C1 segment of cervical spinal cord (tissue), 14 donors: ENCODE measurements at regions not wholly inside any gene's neighbourhood (a gene's known extent, or its start where the extent isn't known, plus 50 kb on each side); places are given as distances from the start of the nearest gene placed in this dataset.
"Not testable (repeated sequence)": the region's sequence is repeated elsewhere in the genome, so short reads cannot be mapped to it uniquely, and the experiment has no call there.

Source experiments
- DNase-seq, 14 donors: peaks; one replicate each; lab custom pipeline; 2025; lab: John Stamatoyannopoulos, UW

GRCh38 chr7:156547884-156548561, 92.6 kb upstream of the RNF32 start:
- DNase-seq: no peak

- DNase-seq: no peak
Observed at GRCh38 chr7:156545979-156546378, 94.6 kb upstream of the RNF32 start.

- no peak for DNase-seq
Observed at GRCh38 chr7:156544919-156545715, 95.5 kb upstream of the RNF32 start.

- DNase-seq: no peak
Observed at GRCh38 chr7:156543699-156544598, 96.6 kb upstream of the RNF32 start.

- DNase-seq: peak in 1 of 14 donors; percentile 2
Observed at GRCh38 chr7:156540619-156541165, 99.9 kb upstream of the RNF32 start.

- DNase-seq: no peak
Observed at GRCh38 chr7:156539999-156540398, 100.6 kb upstream of the RNF32 start.

GRCh38 chr7:156537006-156537405, 103.6 kb upstream of the RNF32 start:
- DNase-seq: no peak

- no peak for DNase-seq
Observed at GRCh38 chr7:156534925-156535324, 105.6 kb upstream of the RNF32 start.

- no peak for DNase-seq
Observed at GRCh38 chr7:156533964-156534363, 106.6 kb upstream of the RNF32 start.

GRCh38 chr7:156533420-156533819, 107.2 kb upstream of the RNF32 start:
- DNase-seq: no peak

GRCh38 chr7:156532016-156532602, 108.5 kb upstream of the RNF32 start:
- no peak for DNase-seq

GRCh38 chr7:156529956-156530355, 110.6 kb upstream of the RNF32 start:
- no peak for DNase-seq

- no peak for DNase-seq
Observed at GRCh38 chr7:156527458-156527890, 113.1 kb upstream of the RNF32 start.

GRCh38 chr7:156524818-156525597, 115.6 kb upstream of the RNF32 start:
- no peak for DNase-seq

GRCh38 chr7:156523447-156524048, 117.0 kb upstream of the RNF32 start:
- DNase-seq: no peak

- no peak for DNase-seq
Observed at GRCh38 chr7:156522801-156523200, 117.8 kb upstream of the RNF32 start.

GRCh38 chr7:156519070-156519469, 121.5 kb upstream of the RNF32 start:
- no peak for DNase-seq

- no peak for DNase-seq
Observed at GRCh38 chr7:156518466-156518865, 122.1 kb upstream of the RNF32 start.

- not testable (repeated sequence) for DNase-seq
Observed at GRCh38 chr7:156517858-156518257, 122.7 kb upstream of the RNF32 start.

GRCh38 chr7:156516791-156517378, 123.7 kb upstream of the RNF32 start:
- no peak for DNase-seq
